GM19452 (cell line): ENCODE measurements at regions not wholly inside any gene's neighbourhood (a gene's known extent, or its start where the extent isn't known, plus 50 kb on each side); places are given as distances from the start of the nearest gene placed in this dataset.

ENCODE experiments used
- ATAC-seq: cut with Tn5 transposase; IDR thresholded peaks from one replicate; pipeline ENCODE4 v1.9.1; 2021; ENCODE audit not compliant: unreplicated experiment

GRCh38 chr10:106520698-106521097, 643.8 kb downstream of the SORCS1 start:
- ATAC-seq = no peak

GRCh38 chr10:106519376-106520030, 645.0 kb downstream of the SORCS1 start:
- ATAC-seq = no peak

GRCh38 chr10:106515206-106515790, 649.2 kb downstream of the SORCS1 start:
- ATAC-seq = no peak

GRCh38 chr10:106513352-106513771, 651.1 kb downstream of the SORCS1 start:
- ATAC-seq = no peak

GRCh38 chr10:106511917-106512316, 652.6 kb downstream of the SORCS1 start:
- ATAC-seq = no peak

- ATAC-seq = no peak
Measured at GRCh38 chr10:106508950-106509349, 655.6 kb downstream of the SORCS1 start.

GRCh38 chr10:106506526-106507283, 657.8 kb downstream of the SORCS1 start:
- ATAC-seq = no peak

GRCh38 chr10:106504536-106504935, 660.0 kb downstream of the SORCS1 start:
- ATAC-seq = no peak

GRCh38 chr10:106502641-106503040, 661.9 kb downstream of the SORCS1 start:
- ATAC-seq = no peak

- no peak for ATAC-seq
Measured at GRCh38 chr10:106500925-106501525, 663.5 kb downstream of the SORCS1 start.

GRCh38 chr10:106500041-106500924, 664.2 kb downstream of the SORCS1 start:
- ATAC-seq = no peak

- no peak for ATAC-seq
Measured at GRCh38 chr10:106499448-106499847, 665.1 kb downstream of the SORCS1 start.

- no peak for ATAC-seq
Measured at GRCh38 chr10:106498675-106499074, 665.8 kb downstream of the SORCS1 start.

- no peak for ATAC-seq
Measured at GRCh38 chr10:106495931-106496330, 668.6 kb downstream of the SORCS1 start.

- no peak for ATAC-seq
Measured at GRCh38 chr10:106493751-106494150, 670.8 kb downstream of the SORCS1 start.

GRCh38 chr10:106493226-106493625, 671.3 kb downstream of the SORCS1 start:
- ATAC-seq = no peak

GRCh38 chr10:106487726-106488125, 676.8 kb downstream of the SORCS1 start:
- no peak for ATAC-seq

- no peak for ATAC-seq
Measured at GRCh38 chr10:106481598-106482275, 682.8 kb downstream of the SORCS1 start.

- no peak for ATAC-seq
Measured at GRCh38 chr10:106479636-106480035, 684.9 kb downstream of the SORCS1 start.

- ATAC-seq = no peak
Measured at GRCh38 chr10:106474876-106475275, 689.6 kb downstream of the SORCS1 start.
